ENCODE measurements at regions not wholly inside any gene's neighbourhood (a gene's known extent, or its start where the extent isn't known, plus 50 kb on each side); places are given as distances from the start of the nearest gene placed in this dataset.
"Not testable (repeated sequence)": the region's sequence is repeated elsewhere in the genome, so short reads cannot be mapped to it uniquely, and the experiment has no call there.

- Histone ChIP-seq H3K4me3 (no peak overlapping the region), H3K9ac (no peak overlapping the region), H3K27me3 (no peaks in the 10 kb centered on the region), H3K4me1 (no peaks in the 10 kb centered on the region), H3K9me3 (replicated peaks in 1 of 11) (peaks cover 30 to 51% (median 34%) of the 10 kb centered on the region in 11 experiments), H3K36me3 (no peaks in the 10 kb centered on the region), H4K20me1 (no peaks in the 10 kb centered on the region), H3K27ac (no peak overlapping the region), H3K4me2 (no peak overlapping the region)
- TF ChIP-seq Cebpa-rat (IDR thresholded peaks at IDR 0.05) = no peak
Measured at GRCh38 chr1:219724440-219724839, 111.5 kb upstream of the ZC3H11B start.

- Histone ChIP-seq H3K36me3 (no peaks in the 10 kb centered on the region), H4K20me1 (no peaks in the 10 kb centered on the region), H3K4me2 (no peak overlapping the region), H3K4me3 (no peak overlapping the region), H3K27me3 (no peaks in the 10 kb centered on the region), H3K4me1 (no peaks in the 10 kb centered on the region), H3K9me3 (replicated peaks in 1 of 11) (no peaks in the 10 kb centered on the region), H3K9ac (no peak overlapping the region), H3K27ac (no peak overlapping the region)
- no peak for TF ChIP-seq Cebpa-rat (IDR thresholded peaks at IDR 0.05)
Measured at GRCh38 chr1:219717536-219717935, 104.6 kb upstream of the ZC3H11B start.

DNA sequence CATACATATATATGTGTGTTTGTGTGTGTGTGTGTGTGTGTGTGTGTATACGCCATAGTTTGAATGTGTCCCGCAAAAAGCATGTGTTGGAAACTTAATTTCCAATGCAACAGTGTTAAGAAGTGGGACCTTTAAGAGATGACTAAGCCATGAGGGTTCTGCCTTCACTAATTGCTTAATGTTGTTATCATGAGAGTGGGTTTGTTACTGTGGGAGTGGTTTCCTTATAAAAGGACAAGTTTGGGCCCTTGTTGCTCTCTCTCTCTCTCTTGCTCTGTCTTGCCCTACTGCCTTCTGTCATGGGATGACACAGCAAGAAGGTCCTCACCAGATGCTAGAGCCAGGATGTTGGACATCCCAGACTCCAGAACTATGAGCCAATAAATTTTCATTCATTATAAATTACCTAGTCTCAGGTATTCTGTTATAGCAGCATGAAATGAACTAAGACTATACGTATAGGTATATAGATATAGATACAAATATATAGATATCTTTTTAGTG is 103.8 kb upstream of the ZC3H11B start:
- no peaks in the 10 kb centered on the region for H3K9me3 ChIP-seq (replicated peaks in 1 of 11)
- H3K36me3 ChIP-seq = no peaks in the 10 kb centered on the region
- no peak overlapping the region for H3K9ac ChIP-seq
- no peaks in the 10 kb centered on the region for H3K4me1 ChIP-seq
- H4K20me1 ChIP-seq = no peaks in the 10 kb centered on the region
- no peak overlapping the region for H3K27ac ChIP-seq
- H3K27me3 ChIP-seq = no peaks in the 10 kb centered on the region
- no peak overlapping the region for H3K4me2 ChIP-seq
- no peak overlapping the region for H3K4me3 ChIP-seq
- TF ChIP-seq Cebpa-rat (IDR thresholded peaks at IDR 0.05) = no peak

- no peaks in the 10 kb centered on the region for H3K4me1 ChIP-seq
- no peak overlapping the region for H3K4me2 ChIP-seq
- no peak overlapping the region for H3K27ac ChIP-seq
- no peak overlapping the region for H3K4me3 ChIP-seq
- H3K36me3 ChIP-seq = no peaks in the 10 kb centered on the region
- H3K9me3 ChIP-seq (replicated peaks in 1 of 11) = no peaks in the 10 kb centered on the region
- no peaks in the 10 kb centered on the region for H3K27me3 ChIP-seq
- H4K20me1 ChIP-seq = no peaks in the 10 kb centered on the region
- no peak overlapping the region for H3K9ac ChIP-seq
- no peak for TF ChIP-seq Cebpa-rat (IDR thresholded peaks at IDR 0.05)
Measured at GRCh38 chr1:219713981-219714381, 101.1 kb upstream of the ZC3H11B start.

DNA sequence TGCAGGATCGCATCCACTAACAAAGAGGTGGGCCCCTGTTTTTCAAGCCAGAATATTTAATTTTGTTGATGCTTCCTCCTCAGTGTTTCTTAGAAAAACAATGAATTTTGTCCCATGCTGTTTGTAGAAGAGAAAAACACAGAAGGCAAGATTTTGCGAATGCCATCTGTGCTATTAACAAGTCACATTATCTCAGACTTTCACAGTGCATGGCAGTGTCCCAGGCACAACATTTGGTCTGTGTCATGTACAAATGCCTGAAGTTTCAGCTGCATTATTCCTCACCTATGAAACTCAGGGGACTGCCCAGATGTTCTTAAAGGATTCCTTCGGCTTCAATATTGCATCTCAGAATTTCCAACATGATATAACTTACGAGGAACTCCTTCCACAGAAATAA is 99.6 kb upstream of the ZC3H11B start:
- H3K4me3 ChIP-seq = no peak overlapping the region
- no peak overlapping the region for H3K9ac ChIP-seq
- no peak overlapping the region for H3K4me2 ChIP-seq
- no peak for TF ChIP-seq Cebpa-rat (IDR thresholded peaks at IDR 0.05)
- no peaks in the 10 kb centered on the region for H4K20me1 ChIP-seq
- no peak overlapping the region for H3K27ac ChIP-seq
- H3K9me3 ChIP-seq (replicated peaks in 1 of 11) = no peaks in the 10 kb centered on the region
- no peaks in the 10 kb centered on the region for H3K27me3 ChIP-seq
- no peaks in the 10 kb centered on the region for H3K36me3 ChIP-seq
- no peaks in the 10 kb centered on the region for H3K4me1 ChIP-seq

DNA sequence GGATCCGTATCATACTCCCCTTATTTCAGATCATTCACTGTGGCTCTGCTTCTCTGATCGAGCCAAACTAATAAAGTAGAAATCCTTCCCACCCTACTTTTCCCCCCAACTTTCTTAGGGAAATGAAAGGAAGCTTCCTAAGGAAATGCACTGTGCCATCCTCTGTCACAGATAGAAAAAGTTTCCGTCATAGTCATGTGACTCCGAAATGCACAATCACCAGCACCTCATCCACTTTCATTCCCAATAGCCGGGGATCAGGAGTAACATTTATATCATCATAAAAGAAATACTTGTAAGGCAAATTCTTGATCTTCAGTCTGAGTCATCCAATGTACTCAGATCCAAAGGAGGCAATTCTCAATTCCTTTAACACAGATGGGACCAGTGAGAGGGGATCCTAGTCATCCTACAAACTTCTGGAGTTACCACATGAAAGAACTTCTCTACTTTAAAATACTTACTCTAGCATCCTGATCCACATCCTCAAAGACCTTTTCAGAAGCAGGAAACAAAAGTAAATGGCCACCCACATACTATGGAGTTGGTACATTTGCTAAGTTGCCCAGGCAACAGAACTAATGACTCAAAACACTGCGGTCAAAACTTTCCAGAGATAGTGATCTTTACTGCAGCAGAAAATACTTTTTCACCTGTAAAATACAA is 97.8 kb upstream of the ZC3H11B start:
- H3K27me3 ChIP-seq = no peaks in the 10 kb centered on the region
- TF ChIP-seq Cebpa-rat (IDR thresholded peaks at IDR 0.05) = no peak
- no peak overlapping the region for H3K4me3 ChIP-seq
- no peak overlapping the region for H3K27ac ChIP-seq
- no peaks in the 10 kb centered on the region for H4K20me1 ChIP-seq
- H3K9me3 ChIP-seq (replicated peaks in 1 of 11) = no peaks in the 10 kb centered on the region
- no peak overlapping the region for H3K9ac ChIP-seq
- H3K4me1 ChIP-seq = no peaks in the 10 kb centered on the region
- H3K36me3 ChIP-seq = no peaks in the 10 kb centered on the region
- no peak overlapping the region for H3K4me2 ChIP-seq

GRCh38 chr1:219708919-219709543 is 96.1 kb upstream of the ZC3H11B start:
- no peak overlapping the region for H3K4me2 ChIP-seq
- H3K9me3 ChIP-seq (replicated peaks in 1 of 11) = no peaks in the 10 kb centered on the region
- no peaks in the 10 kb centered on the region for H3K27me3 ChIP-seq
- no peak overlapping the region for H3K4me3 ChIP-seq
- no peaks in the 10 kb centered on the region for H4K20me1 ChIP-seq
- no peak overlapping the region for H3K9ac ChIP-seq
- H3K36me3 ChIP-seq = no peaks in the 10 kb centered on the region
- no peak overlapping the region for H3K27ac ChIP-seq
- no peak for TF ChIP-seq Cebpa-rat (IDR thresholded peaks at IDR 0.05)
- no peaks in the 10 kb centered on the region for H3K4me1 ChIP-seq

- not testable (repeated sequence) for H3K4me2 ChIP-seq; H3K9me3 ChIP-seq (replicated peaks in 1 of 11); H3K4me1 ChIP-seq; H3K4me3 ChIP-seq; H3K36me3 ChIP-seq; H3K9ac ChIP-seq; H3K27ac ChIP-seq; H4K20me1 ChIP-seq; H3K27me3 ChIP-seq
Measured at GRCh38 chr1:219707885-219708284, 95.0 kb upstream of the ZC3H11B start.

DNA sequence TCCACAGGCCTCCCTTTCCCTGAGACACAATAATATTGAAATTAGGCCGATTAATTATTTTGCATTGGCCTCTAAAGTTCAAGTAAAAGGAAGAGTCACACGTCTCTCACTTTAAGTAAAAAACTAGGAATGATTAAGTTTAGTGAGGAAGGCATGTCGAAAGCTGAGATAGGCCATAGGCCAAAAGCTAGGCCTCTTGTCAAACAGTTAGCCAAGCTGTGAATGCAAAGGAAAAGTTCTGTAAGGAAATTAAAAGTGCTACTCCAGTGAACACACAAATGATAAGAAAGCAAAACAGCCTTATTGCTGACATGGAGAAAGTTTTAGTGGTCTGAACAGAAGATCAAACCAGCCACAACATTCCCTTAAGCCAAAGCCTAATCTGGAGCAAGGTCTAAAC is 91.4 kb upstream of the ZC3H11B start:
- H3K4me1 ChIP-seq; H3K4me3 ChIP-seq; H3K9me3 ChIP-seq (replicated peaks in 1 of 11); H3K27me3 ChIP-seq; H3K4me2 ChIP-seq; H3K36me3 ChIP-seq; H3K27ac ChIP-seq; H4K20me1 ChIP-seq; H3K9ac ChIP-seq: not testable (repeated sequence)

DNA sequence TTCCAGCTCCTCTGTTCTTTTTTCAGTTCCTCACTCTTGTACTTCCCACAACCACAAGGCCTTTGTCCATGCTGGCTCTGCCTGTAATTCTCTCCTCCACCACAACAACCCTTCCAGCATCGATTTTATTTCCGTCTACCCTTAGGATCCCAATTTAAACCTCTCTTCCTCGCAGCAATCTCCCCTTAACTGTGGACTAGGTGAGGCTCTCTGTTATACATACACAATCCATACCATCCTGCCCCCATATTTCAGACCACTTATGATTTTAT is 90.4 kb upstream of the ZC3H11B start:
- H3K27ac ChIP-seq = no peak overlapping the region
- H3K9ac ChIP-seq = no peak overlapping the region
- no peak overlapping the region for H3K4me3 ChIP-seq
- no peaks in the 10 kb centered on the region for H3K9me3 ChIP-seq (replicated peaks in 1 of 11)
- H3K4me2 ChIP-seq = no peak overlapping the region
- H3K36me3 ChIP-seq = no peaks in the 10 kb centered on the region
- no peaks in the 10 kb centered on the region for H4K20me1 ChIP-seq
- peaks cover 0 to 4% (median 0%) of the 10 kb centered on the region in 10 experiments; a peak in 1 of 20 replicates for H3K4me1 ChIP-seq
- no peak for TF ChIP-seq Cebpa-rat (IDR thresholded peaks at IDR 0.05)
- H3K27me3 ChIP-seq = no peaks in the 10 kb centered on the region
